NCI-H1105 (cell line): ENCODE measurements at regions not wholly inside any gene's neighbourhood (a gene's known extent, or its start where the extent isn't known, plus 50 kb on each side); places are given as distances from the start of the nearest gene placed in this dataset.
A peak's percentile ranks its signal among the peaks of the same experiment; 100 is the strongest.

Source experiments
- DNase-seq: peaks from one replicate; lab custom pipeline; 2025; lab: John Stamatoyannopoulos, UW

DNA sequence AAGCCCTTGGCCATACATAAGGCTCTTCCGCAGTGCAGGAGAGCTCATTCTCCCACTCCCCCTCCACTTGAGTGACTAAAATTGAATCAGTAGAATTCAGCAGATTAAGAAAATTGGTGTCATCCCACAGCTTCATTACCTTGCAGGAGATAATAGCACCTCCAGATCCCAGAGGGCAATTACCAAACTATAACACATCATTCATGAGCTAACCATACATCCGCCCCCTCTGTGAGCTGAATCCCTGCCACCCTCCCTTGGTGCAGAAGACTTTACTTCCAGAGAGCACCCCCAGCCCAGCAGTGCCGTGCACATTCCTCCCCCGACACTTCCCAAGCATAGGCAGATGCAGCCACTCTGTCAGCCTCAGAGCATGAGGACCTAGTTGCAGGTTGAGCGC lies 496.5 kb upstream of the B3GAT1 start:
- DNase-seq = no peak

DNA sequence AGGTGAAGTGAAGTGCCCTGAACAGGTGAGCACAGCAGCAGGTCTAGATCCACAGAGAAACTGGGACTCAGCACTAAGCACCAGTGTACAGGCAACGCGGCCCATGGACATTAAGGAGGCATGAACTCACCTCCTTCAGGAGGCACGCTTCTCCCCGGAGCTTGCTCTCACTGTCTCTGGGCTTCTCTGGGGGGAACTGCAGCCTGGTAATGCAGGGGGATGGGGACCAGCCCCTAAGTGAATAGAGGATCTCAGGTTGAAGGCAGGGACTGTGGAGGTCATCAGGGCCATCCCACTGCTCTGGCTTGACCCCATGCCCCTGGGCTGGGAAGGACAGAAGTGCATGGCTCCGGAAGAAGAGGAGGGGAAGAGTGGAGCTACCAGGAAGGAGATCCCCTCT lies 495.6 kb upstream of the B3GAT1 start:
- no peak for DNase-seq

DNA sequence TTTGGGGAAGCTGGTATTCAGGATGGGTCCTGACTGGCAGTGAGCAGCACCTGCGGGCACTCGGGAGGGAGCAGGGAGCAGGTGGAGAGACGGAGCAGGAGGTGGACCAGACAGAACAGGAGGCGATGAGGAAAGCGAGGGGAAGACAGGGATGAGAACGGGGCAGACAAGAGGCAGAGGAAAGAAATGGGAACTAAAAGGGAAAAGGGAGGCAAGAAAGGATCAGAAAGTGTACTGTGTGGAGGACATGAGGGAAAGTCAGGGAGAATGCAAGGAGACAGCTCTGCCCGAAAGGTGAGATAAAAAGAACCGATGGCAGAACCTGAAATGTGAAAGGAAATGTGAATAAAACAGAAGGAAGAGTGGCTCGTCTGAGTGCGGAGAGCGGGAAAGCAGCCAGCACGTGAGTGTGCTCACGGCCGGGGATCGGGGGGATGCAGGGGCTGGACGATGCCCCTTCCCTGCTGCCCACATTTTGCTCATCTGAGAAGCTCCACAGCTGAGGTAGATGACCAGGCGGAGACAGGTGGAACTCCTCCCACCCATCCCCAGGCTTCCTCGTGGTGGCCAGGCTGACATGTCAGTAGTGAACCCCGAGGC lies 494.4 kb upstream of the B3GAT1 start:
- DNase-seq = peak; percentile 39

DNA sequence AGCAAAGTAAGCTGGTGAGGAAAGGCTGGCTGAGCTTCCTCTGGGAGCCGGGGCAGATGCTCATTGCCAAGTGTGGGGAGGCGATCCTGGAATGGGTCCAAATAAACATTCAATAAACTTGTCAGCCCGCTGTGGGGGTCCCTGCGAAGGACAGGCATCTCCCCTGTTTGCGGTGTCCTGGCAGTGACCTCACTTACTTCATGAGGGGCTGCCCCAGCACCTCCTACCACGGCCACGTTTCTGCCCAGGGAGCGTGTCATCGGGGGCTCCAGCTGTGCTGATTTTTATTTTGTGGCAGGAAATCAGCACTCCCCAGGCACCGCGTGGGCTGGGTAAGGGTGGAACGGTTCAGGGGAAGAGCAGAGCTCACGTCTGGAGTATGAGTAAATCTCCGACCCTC lies 493.9 kb upstream of the B3GAT1 start:
- peak; percentile 59 for DNase-seq

DNA sequence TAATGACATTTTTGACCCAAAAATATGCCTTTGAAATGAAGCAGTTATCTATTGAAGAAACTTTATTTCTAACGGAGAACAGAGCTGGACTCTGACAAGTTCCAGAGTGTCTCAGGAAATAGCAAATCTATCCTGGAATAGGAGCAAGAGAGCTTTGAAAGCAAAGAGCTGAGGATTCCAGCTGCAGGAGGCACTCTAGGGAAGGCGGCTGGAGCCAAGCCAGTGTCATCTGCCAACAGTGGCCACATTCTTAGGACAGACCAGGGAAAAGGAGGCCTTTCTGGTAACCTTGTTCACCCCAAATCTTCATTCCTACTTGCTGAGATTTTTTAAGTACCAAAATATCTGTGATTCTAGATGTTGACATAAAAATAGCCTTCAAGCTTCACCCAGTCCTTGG lies 493.5 kb upstream of the B3GAT1 start:
- DNase-seq = peak; percentile 52

DNA sequence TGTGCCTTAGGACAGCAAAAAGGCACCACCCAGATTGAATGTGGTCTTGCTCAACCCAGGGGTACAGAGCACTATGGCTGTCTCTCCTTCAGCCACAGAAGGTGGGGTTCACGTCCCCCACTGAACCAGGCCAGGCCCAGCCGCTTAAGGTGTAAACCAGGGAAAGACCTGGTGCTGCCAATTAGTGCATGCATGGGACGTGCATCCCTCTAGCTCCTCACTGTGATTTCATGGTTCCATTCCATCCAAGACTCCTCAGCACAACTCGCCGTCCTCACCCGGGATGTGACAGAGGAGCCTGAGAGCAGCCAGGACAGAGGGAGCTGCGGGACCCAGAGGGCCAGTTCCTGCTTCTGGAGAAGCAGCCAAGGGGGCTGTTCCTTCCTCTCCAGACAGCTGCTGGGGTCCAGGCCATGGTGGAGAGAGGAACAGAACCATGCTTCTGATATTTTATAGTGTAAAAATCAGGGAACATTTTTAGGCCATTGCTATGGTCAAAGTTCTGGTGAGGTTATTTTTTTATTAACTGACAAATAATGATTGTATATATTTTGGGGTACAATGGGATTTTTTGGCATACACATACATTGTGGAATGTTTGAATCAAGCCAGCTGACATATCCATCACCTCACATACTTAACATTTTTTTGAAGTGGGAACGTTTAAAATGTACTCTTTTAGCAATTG lies 492.2 kb upstream of the B3GAT1 start:
- DNase-seq = no peak

DNA sequence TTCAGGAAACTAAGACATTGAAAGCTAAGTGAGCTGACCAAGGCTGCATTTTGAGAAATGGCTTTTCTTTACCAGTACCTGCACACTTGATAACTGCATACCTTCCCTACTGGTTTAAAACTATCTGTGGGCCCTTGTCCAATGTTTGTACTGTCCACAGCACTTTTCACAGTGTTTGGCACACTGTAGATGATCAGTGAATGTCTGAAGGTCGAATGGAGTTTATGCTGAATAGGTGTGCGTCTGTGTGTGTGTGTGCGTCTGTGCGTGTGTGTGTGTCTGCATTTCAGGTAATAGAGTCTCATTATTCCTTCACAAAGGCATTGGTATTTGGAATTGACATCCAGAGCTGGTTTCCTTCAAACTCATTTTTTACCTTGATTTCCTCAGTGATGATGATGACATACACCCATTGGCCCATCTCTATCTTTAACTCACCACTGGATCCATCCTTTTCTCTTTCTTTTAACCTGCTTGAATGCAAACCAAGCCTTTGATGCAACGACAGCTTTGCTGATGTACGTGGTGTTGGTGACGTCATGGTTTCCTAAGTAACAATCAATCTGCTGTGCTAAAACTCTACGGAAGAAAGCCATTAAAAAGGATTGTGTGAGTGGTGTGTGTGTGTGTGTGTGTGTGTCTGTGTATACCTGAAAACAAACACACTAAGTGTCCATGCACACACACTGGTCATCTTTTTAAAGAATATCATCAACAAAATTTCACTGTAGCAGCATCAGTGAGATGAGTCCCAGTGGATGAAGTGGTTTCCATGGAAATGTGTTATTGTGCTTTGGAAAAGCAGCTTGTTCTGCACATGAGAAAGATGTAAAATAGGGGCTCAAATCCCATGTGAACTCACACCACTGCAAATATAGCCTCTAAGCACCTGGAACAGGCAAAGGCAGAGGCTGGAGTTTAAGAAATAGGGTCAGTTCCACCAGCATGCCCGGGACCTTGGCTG lies 490.2 kb upstream of the B3GAT1 start:
- no peak for DNase-seq

DNA sequence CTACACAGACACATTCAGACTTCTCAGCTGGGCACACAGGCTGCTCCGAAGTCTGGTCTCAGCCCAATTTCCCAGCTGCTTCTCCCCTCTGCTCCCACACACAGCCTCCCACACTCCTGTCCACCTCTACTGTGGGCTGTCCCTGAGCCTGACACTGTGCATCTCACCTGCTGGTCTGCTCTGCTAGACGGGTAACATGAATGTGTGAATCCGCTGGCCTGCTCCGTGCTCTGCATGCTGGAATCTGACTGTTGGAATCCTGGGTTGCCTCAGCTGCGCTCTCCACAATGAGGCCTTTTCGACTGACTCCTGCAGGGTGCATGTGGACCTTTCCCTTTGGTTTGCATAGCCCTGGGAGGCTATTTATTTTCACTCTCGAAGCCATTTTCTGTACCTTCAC lies 489.5 kb upstream of the B3GAT1 start:
- DNase-seq = no peak

DNA sequence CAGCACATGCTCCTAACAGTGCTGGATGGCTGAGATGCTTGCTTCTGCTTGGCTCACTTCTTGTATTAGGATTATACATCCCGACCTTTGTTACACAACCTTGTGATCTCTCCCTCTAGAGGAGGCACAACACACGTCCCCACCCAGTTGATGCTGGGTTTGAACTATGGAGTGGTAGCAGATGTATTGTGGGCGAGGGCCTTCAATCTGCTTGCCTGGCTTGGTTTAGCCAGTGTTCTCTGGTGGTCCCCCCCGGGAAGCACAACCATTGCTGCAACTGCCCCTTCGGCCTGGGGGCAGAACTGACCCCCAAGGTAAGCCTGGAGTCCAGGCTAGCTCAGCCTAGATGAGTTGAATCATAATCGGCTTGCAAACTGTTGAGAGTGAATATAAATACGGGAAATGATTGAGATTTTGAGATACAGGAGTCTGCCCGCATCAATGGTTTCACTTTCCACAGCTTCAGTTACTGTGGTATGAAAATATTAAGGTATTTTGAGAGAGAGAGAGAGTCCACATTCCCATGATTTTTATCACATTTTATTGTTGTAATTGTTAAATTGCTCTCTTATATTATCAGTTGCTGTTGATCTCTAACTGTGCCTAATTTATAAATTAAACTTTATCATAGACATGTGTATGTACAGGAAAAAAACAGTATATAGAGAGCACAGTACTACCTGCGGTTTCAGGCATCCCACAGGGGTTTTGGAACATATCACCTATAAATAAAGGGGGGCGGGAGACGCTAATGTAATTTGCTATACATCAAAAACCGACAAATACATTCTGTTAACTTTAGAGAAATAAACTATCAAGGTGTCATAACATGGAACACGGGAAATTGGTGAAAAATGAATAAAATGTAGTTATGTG lies 482.0 kb upstream of the B3GAT1 start:
- DNase-seq = no peak

DNA sequence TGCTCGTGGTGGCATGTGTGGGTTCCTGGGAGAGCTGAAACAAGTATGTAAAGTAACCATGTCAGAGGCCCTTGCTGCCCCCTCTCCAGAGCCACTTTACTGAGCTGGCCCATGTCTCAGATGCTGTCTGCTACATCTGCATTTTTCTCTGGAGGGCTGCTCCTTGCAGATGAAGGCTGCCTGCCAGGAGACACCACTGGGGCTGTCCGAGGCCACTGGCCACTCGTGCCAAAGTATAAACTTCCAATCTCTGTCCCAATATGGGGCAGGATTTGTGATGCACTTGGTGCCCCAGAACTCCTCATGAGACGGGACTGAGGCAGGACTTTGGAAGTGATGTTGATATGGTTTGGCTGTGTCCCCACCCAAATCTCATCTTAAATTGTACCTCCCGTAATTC lies 478.4 kb upstream of the B3GAT1 start:
- no peak for DNase-seq

DNA sequence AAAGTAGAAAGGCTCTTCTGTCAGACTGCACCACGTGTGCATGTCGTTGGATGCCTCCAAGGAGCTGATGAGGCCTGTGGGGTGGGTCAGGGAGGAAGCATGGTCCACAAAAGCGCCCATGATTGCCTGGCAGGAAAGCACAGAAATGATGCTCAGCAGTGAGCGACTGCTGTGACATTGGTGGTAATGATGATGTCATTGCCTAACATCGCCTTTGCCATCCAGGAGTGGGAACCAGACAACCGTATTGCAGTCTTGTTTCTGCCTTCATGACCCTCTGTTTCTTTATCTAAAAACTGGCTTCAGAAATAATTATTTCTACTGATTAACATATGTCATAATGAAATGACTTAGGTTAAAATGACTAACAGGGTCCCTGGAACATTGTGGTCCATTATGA lies 477.8 kb upstream of the B3GAT1 start:
- DNase-seq = no peak

DNA sequence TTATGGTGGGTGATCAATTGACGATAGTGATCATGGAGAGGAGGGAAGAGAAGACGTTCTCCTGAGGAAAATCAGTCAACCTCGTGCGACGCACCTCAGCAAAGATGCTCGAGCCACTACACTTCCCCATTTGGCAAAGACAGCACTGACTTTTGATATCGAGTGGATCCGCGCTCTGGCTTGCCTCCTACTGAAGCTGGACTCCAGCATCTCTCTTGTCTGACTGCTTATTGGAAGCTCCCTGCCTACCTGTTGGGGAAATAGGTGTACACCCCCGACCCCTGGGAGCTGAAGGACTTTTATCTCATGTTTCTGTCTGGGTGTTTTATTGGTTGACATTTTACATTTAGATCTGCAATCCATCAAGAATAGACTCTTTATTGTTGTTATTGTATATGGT lies 476.8 kb upstream of the B3GAT1 start:
- DNase-seq = no peak

DNA sequence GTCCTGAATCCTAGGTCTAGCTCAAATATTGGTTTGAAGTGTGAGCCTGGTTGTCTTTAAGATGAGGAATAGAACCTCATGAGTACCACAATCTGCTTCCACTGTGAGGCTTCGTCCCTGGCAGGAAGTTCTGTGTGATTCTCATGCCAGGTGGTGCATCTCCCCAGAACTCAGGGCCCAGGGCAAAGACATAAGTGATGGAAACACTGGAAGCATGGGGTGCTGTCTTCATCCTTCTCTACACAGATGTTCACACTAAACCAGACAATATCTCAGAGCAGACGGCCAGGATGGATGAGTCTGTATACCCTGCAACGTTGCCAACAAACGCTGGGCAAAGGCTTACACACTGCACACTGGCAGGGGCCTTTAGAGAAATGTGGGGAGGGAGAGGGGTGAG lies 475.9 kb upstream of the B3GAT1 start:
- no peak for DNase-seq

DNA sequence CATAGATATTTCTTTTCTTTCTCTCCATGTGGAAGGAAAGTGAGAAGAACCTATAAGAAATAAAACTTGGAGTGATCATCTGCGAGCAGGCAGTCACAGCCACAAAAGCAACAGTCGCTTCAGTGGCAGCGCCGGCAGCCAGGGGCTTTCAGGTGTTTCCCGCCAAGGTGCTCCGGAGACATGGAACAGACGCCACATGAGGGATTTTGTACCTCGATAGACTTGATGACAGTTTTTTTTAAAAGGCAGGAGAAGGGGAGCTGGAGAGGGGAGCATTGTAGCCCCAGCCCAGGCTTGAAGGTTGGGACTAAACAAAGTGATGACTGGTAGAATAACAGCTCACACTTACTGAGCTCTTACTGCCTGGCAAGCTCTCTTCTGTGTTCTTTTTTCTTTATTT lies 471.4 kb upstream of the B3GAT1 start:
- no peak for DNase-seq

DNA sequence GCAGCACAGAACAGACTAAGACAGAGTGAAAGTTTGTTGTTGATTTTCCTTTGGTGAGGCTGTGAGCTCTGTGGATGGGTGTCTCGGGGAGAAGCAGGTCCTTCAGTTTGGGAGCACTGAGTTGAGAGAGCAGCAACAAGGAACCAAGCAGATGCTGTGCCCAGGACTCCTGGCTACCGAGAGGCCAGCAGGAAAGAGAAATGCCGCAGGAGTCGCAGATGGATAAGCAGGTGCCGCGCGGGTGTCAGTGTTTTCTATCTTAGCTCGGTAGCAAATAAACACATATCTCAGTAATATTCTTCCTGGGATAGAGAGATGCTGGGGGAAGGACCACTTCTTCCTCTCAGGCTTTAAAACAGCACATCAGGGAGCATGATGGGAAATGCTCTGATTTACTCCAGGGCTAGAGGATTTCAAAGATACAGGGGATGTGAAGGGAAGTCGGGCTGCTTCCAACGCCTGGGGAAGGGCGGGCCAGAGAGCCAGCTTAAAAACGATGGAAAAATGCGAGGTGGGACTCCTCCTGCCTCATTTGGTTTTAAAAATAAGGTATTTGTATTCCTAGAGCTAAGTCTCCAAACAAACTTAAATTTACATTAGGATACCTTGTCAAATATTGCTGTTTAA lies 470.7 kb upstream of the B3GAT1 start:
- no peak for DNase-seq

DNA sequence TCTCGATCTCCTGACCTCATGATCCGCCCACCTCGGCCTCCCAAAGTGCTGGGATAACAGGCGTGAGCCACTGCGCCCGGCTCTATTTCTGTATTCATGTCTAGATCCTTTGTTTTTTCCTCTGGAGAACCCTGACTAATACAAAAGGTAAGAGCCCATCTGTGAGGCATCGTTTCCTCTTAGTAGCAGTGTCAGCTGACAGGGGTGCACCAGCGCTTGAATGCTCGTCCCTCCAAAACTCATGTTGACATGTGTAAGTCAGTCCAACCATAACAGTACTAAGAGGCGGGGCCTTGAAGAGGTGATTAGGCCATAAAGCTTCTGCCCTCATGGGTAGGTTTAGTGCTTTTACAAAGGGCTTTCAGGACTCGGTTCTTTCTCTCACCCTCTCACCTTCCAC lies 470.1 kb upstream of the B3GAT1 start:
- no peak for DNase-seq

DNA sequence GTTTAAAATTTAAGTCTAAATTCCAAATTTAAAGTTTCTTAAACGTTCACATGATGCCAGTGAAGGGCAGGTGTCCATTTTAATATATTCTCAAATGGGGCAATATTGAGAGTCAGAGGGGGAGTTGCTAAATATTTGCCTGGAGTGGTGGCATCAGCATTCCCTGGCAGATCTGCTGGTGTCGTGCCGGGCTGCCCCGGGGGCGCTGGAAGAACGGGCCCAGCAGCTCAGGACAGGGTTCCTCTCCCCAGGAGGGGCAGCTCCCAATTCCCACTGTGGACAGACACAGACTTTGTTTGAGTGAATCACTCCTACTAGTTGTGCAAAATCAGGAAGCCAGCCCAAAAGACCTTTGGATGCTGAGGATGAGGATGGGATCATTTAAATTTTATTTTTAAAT lies 468.7 kb upstream of the B3GAT1 start:
- no peak for DNase-seq

DNA sequence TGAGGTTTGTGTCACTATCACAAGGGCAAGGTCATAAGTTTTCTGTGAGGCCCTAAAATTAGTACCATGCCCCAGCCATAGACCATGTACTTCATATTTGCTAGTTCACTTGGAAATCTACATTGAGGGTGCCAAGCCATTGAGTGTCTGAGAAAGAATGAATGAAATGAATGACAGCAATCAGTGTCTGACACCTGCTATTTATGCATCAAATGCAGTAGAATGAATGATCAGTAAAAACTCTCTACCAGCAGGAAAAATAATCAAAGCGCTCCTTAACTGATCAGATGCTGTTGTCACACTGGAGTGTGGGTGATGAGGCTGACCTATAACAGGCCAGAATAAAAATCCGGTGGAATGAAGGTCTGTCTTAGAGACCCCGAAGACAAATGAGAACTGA lies 467.9 kb upstream of the B3GAT1 start:
- no peak for DNase-seq

DNA sequence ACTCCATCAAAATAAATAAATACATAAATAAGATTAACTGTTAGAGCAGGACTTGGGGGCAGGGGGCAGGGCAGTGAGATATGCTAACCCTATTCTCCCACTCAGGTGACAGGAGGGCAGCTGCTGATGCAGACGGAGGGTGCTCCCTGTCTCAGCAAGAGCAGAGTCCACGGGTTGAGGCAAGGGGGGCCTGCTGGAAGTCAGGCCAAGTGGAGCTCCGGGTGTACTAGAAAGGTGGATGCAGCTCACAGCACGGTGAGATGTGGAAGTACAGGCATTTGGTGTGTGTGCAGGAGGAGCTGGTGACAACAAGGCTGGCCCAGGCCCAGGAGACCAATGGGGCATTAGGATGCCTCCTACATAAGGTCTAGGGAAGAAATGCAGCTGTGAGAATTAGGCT lies 467.3 kb upstream of the B3GAT1 start:
- no peak for DNase-seq

DNA sequence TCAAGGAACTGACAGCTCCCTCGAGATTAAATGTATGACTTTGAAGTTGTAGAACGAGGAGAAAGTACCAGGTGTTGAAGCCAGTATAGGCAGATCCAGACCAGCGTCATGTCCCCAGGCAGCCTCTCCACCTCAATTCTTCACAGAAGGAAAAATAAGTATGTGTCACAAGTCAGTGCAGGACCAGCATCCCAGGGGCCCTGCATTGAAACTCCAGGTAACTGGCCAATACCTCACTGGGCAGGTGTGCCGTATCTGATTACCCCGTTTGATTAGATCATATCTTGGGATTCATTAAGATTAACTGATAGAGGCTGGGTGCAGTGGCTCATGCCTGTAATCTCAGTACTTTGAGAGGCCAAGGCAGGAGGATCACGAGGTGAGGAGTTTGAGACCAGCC lies 466.7 kb upstream of the B3GAT1 start:
- no peak for DNase-seq

DNA sequence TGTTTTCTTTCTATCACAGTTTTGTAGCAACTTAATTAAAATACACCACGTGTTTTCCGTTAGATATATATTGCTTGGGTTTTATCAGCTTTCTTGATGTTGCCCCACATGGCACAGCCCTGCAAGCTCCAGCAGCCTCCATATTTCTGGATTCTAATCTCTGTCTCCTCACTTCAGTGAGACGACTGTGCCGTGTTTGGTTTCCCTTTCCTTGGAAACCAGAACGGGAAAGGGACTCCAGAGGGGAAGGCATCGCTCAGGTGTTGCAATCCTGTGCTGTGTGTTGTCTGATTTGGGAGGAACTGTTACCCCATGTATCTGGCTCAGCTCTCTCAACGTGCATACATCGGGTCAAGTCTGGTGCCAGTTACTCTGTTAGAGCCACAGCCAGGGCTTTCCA lies 464.2 kb upstream of the B3GAT1 start:
- no peak for DNase-seq
